ENCODE measurements at regions not wholly inside any gene's neighbourhood (a gene's known extent, or its start where the extent isn't known, plus 50 kb on each side); places are given as distances from the start of the nearest gene placed in this dataset.
A peak's percentile ranks its signal among the peaks of the same experiment; 100 is the strongest.

DNA sequence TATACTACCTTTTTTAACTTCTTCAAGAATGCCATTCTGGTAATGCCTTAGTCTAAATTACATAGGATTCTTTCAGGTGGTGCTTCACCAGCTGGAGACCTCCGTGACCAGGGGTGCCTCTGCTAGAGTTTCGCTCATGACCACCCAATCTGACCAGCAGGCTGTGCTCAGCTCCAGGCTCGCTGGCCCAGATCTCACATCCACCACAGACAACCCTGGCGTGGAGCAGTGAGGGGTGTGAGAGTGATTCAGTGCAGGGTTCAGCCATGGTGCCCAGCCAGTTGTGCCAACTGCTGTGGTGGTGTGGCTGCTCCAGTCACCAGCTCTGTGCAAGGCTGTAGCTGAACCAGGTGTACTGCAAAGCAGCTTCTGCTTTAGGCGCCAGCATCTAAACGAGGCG lies 198.6 kb downstream of the MMUT start:
- peak overlapping the region in 1 of 3 experiments; percentile 36; a peak in 1 of 6 replicates for H3K4me3 ChIP-seq (replicated peaks in 1 of 3; ENCODE audit: insufficient read depth in 1 of 3, low read depth in 2 of 3, low read length in 3 of 3)
- TF ChIP-seq NBN (conservative IDR thresholded peaks at IDR 0.05) (no peak), SP2 (CRISPR knock-in tag; IDR thresholded peaks at IDR 0.05) (no peak), ZNF761 (CRISPR knock-in tag; conservative IDR thresholded peaks at IDR 0.05) (no peak)
- TF ChIP-seq, protein P1, sequence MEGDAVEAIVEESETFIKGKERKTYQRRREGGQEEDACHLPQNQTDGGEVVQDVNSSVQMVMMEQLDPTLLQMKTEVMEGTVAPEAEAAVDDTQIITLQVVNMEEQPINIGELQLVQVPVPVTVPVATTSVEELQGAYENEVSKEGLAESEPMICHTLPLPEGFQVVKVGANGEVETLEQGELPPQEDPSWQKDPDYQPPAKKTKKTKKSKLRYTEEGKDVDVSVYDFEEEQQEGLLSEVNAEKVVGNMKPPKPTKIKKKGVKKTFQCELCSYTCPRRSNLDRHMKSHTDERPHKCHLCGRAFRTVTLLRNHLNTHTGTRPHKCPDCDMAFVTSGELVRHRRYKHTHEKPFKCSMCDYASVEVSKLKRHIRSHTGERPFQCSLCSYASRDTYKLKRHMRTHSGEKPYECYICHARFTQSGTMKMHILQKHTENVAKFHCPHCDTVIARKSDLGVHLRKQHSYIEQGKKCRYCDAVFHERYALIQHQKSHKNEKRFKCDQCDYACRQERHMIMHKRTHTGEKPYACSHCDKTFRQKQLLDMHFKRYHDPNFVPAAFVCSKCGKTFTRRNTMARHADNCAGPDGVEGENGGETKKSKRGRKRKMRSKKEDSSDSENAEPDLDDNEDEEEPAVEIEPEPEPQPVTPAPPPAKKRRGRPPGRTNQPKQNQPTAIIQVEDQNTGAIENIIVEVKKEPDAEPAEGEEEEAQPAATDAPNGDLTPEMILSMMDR (CRISPR knock-in tag; IDR thresholded peaks at IDR 0.05), result peak; percentile 19; the same call in 1 of the 2 replicates
- intact Hi-C loops (cut with micrococcal nuclease; ENCODE audit: unreplicated experiment) (no loop called here), in situ Hi-C loops (cut with HindIII; ENCODE audit: extremely low pct_ligation_motif_present, low pct_unique_long_range_greater_than_20kb) (no loop called here)
- peaks cover 0 to 2% of the 10 kb centered on the region in 2 experiments; a peak in 1 of 5 replicates for H3K27me3 ChIP-seq (ENCODE audit: control insufficient read depth in 1 of 2, insufficient read depth in 2 of 2, low read length in 2 of 2)
- DNase-seq (ENCODE audit: low spot score), result no peak
- H3K4me2 ChIP-seq (ENCODE audit: low read depth, low read length), result peak overlapping the region; percentile 53
- peaks cover 6% of the 10 kb centered on the region; the same call in 1 of the 2 replicates for H3K4me1 ChIP-seq (ENCODE audit: insufficient read depth, low read length)
- peak; percentile 88 for ATAC-seq
- no peak overlapping the region for H3K9ac ChIP-seq (ENCODE audit: insufficient read depth, low read depth, low read length)
- H2AFZ ChIP-seq (ENCODE audit: low read length), result peak overlapping the region; percentile 20
- H3K27ac ChIP-seq (ENCODE audit: extremely low read length, insufficient read depth, low read length), result no peak overlapping the region
- no peaks in the 10 kb centered on the region for H3K9me3 ChIP-seq (ENCODE audit: low read length)
- 23% methylated on average over 6 of the region's 7 CpGs for WGBS (ENCODE audit: low lambda C conversion rate)
- CTCF ChIA-PET (ENCODE audit: low intra/inter-chr PET ratio, low total read pairs), result no interaction called here
- H4K20me1 ChIP-seq (ENCODE audit: insufficient read depth, low read length), result no peaks in the 10 kb centered on the region
- BruUV-seq (replicated peaks), result no TSS peak
- POLR2A ChIA-PET, result no interaction called here
- no peak for FAIRE-seq
- H3K79me2 ChIP-seq (ENCODE audit: insufficient read depth, low read length), result no peaks in the 10 kb centered on the region
- H3K36me3 ChIP-seq (replicated peaks in 1 of 2; ENCODE audit: control insufficient read depth in 1 of 2, insufficient read depth in 2 of 2, low read length in 2 of 2), result no peaks in the 10 kb centered on the region

DNA sequence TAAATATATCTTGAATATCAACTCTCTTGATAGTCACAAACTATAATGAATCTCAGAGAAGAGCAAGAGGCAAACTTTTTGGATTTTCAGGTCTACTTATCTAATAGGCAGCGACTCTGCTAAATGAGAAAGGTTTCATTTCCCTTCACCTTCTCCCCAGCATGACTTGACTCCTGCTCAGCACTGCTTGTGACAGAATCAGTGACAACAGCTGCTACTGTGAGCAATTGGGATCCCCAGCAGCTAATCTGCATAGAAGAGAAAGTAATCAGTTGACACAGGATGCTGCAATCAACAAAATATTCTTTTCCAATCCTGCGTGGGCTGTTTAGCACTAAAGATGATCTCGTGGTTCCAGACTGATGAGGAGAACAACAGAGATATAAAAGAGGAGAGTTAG lies 205.5 kb downstream of the MMUT start:
- DNase-seq (ENCODE audit: low spot score), result no peak
- in situ Hi-C loops (cut with HindIII; ENCODE audit: extremely low pct_ligation_motif_present, low pct_unique_long_range_greater_than_20kb) (no loop called here), intact Hi-C loops (cut with micrococcal nuclease; ENCODE audit: unreplicated experiment) (no loop called here)
- Histone ChIP-seq H4K20me1 (ENCODE audit: insufficient read depth, low read length) (no peaks in the 10 kb centered on the region), H3K79me2 (ENCODE audit: insufficient read depth, low read length) (no peaks in the 10 kb centered on the region), H3K27me3 (ENCODE audit: control insufficient read depth in 1 of 2, insufficient read depth in 2 of 2, low read length in 2 of 2) (no peaks in the 10 kb centered on the region), H3K4me2 (ENCODE audit: low read depth, low read length) (no peak overlapping the region), H2AFZ (ENCODE audit: low read length) (no peak overlapping the region), H3K9ac (ENCODE audit: insufficient read depth, low read depth, low read length) (no peak overlapping the region), H3K36me3 (replicated peaks in 1 of 2; ENCODE audit: control insufficient read depth in 1 of 2, insufficient read depth in 2 of 2, low read length in 2 of 2) (no peaks in the 10 kb centered on the region), H3K9me3 (ENCODE audit: low read length) (no peaks in the 10 kb centered on the region), H3K27ac (ENCODE audit: extremely low read length, insufficient read depth, low read length) (no peak overlapping the region), H3K4me3 (replicated peaks in 1 of 3; ENCODE audit: insufficient read depth in 1 of 3, low read depth in 2 of 3, low read length in 3 of 3) (no peak overlapping the region), H3K4me1 (ENCODE audit: insufficient read depth, low read length) (no peaks in the 10 kb centered on the region)
- ChIA-PET CTCF (ENCODE audit: low intra/inter-chr PET ratio, low total read pairs) (no interaction called here), POLR2A (no interaction called here)
- no peak for FAIRE-seq
- under 1% methylated on average over 3 of the region's 3 CpGs for WGBS (ENCODE audit: low lambda C conversion rate)
- no peak for ATAC-seq
- BruUV-seq (replicated peaks), result no TSS peak
- TF ChIP-seq MIER3 (CRISPR knock-in tag; IDR thresholded peaks at IDR 0.05; ENCODE audit: borderline replicate concordance), result no peak
- no peak for TF ChIP-seq SP140L (CRISPR knock-in tag; IDR thresholded peaks at IDR 0.05; ENCODE audit: borderline replicate concordance)
- no peak for TF ChIP-seq NAIF1 (CRISPR knock-in tag; IDR thresholded peaks at IDR 0.05; ENCODE audit: borderline replicate concordance)
- TF ChIP-seq, protein P2, sequence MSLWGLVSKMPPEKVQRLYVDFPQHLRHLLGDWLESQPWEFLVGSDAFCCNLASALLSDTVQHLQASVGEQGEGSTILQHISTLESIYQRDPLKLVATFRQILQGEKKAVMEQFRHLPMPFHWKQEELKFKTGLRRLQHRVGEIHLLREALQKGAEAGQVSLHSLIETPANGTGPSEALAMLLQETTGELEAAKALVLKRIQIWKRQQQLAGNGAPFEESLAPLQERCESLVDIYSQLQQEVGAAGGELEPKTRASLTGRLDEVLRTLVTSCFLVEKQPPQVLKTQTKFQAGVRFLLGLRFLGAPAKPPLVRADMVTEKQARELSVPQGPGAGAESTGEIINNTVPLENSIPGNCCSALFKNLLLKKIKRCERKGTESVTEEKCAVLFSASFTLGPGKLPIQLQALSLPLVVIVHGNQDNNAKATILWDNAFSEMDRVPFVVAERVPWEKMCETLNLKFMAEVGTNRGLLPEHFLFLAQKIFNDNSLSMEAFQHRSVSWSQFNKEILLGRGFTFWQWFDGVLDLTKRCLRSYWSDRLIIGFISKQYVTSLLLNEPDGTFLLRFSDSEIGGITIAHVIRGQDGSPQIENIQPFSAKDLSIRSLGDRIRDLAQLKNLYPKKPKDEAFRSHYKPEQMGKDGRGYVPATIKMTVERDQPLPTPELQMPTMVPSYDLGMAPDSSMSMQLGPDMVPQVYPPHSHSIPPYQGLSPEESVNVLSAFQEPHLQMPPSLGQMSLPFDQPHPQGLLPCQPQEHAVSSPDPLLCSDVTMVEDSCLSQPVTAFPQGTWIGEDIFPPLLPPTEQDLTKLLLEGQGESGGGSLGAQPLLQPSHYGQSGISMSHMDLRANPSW (CRISPR knock-in tag; IDR thresholded peaks at IDR 0.05; ENCODE audit: borderline replicate concordance), result no peak
- TF ChIP-seq ARNT2 (CRISPR knock-in tag; IDR thresholded peaks at IDR 0.05; ENCODE audit: low read depth), result no peak
- TF ChIP-seq ZNF879 (CRISPR knock-in tag; IDR thresholded peaks at IDR 0.05), result no peak
- TF ChIP-seq SMAD9 (CRISPR knock-in tag; IDR thresholded peaks at IDR 0.05), result no peak
- TF ChIP-seq SP5 (CRISPR knock-in tag; IDR thresholded peaks at IDR 0.05; ENCODE audit: borderline replicate concordance, low read depth), result no peak
- TF ChIP-seq, protein P3, sequence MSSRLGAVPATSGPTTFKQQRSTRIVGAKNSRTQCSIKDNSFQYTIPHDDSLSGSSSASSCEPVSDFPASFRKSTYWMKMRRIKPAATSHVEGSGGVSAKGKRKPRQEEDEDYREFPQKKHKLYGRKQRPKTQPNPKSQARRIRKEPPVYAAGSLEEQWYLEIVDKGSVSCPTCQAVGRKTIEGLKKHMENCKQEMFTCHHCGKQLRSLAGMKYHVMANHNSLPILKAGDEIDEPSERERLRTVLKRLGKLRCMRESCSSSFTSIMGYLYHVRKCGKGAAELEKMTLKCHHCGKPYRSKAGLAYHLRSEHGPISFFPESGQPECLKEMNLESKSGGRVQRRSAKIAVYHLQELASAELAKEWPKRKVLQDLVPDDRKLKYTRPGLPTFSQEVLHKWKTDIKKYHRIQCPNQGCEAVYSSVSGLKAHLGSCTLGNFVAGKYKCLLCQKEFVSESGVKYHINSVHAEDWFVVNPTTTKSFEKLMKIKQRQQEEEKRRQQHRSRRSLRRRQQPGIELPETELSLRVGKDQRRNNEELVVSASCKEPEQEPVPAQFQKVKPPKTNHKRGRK (CRISPR knock-in tag; IDR thresholded peaks at IDR 0.05), result no peak
- TF ChIP-seq ZNF12 (CRISPR knock-in tag; IDR thresholded peaks at IDR 0.05), result no peak
- TF ChIP-seq ZNF230 (CRISPR knock-in tag; IDR thresholded peaks at IDR 0.05), result no peak
